RPMI7951 (cell line): ENCODE measurements at regions not wholly inside any gene's neighbourhood (a gene's known extent, or its start where the extent isn't known, plus 50 kb on each side); places are given as distances from the start of the nearest gene placed in this dataset.
"Not testable (repeated sequence)": the region's sequence is repeated elsewhere in the genome, so short reads cannot be mapped to it uniquely, and the experiment has no call there.

Source experiments
- DNase-seq: peaks from one replicate; pipeline ENCODE4 v3.0.0-alpha.2; 2012; ENCODE audit warnings: low read depth

DNA sequence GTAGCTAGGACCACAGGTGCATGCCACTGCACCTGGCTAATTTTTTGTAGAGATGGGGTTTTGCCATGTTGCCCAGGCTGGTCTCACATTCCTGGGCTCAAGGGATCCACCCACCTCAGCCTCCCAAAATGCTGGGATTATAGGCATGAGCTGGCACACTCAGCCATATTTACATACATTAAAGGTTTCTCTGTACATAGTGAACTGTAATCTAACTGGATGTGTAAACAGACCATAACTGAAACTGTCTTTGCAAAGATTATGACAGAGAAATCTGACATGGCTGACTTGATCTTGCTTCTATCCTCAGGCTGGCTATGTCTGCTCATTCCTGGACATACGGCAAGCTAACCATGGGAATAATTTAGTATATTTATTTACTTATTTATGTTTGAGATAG, 139.2 kb upstream of the XPO1 start:
- no peak for DNase-seq

DNA sequence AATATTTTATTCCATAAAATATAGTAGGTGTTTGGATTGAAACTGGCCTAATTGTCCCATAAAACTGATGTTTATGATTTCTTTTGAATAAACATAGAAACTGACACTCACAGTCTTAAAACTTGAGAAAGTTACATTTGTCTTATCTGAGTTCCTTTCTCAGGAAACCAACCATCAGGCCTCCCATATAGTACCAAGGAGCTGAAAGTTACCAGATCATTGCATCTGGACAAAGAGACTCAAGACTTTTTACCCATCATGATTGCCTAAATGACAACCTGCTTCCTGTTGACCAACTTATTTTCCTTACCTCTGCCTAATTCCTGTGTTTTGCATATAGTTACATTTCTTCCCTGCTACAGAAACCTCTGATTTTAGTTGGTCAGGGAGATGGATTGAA, 137.0 kb upstream of the XPO1 start:
- DNase-seq: no peak

GRCh38 chr2:61671561-61672315, 133.6 kb upstream of the XPO1 start:
- no peak for DNase-seq

GRCh38 chr2:61670591-61671501, 132.7 kb upstream of the XPO1 start:
- DNase-seq: peak; percentile 64

DNA sequence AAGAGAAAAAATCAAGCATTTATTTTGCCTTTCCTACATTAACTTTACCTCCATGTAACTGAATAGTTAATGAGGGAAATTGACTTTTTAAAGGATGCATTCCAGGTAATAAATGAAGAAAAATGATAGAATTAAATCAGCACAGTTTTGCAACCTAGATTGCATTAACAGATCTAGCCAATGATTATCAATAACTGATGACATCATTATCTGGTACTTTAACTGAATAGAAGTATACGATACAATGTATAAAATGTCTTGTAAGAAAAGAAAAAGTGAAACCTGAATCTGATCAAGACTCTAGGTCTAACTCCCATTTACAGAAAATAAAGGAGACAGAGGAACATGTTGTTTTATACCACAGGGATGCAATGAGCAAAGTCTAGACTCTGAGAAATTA, 126.0 kb upstream of the XPO1 start:
- no peak for DNase-seq

DNA sequence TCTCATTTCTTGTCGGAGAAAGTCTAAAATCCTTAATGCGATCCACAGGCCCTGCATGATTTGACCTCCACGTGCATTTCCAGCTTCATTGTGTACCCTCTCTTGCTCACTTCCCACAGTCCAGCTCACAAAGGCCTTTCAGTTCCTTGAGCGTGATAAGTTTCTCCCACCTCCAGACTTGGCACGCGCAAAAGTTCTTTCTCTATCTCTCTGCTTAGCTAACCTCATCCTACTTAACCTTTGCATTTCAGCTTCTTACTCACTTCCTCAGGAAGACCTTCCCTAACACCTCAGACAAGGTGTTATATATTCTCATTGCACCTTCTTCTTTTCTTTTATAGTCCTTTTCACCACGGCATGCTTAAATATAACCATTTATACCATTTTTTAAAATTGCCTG, 124.8 kb upstream of the XPO1 start:
- no peak for DNase-seq

GRCh38 chr2:61660511-61661388, 122.6 kb upstream of the XPO1 start:
- no peak for DNase-seq

DNA sequence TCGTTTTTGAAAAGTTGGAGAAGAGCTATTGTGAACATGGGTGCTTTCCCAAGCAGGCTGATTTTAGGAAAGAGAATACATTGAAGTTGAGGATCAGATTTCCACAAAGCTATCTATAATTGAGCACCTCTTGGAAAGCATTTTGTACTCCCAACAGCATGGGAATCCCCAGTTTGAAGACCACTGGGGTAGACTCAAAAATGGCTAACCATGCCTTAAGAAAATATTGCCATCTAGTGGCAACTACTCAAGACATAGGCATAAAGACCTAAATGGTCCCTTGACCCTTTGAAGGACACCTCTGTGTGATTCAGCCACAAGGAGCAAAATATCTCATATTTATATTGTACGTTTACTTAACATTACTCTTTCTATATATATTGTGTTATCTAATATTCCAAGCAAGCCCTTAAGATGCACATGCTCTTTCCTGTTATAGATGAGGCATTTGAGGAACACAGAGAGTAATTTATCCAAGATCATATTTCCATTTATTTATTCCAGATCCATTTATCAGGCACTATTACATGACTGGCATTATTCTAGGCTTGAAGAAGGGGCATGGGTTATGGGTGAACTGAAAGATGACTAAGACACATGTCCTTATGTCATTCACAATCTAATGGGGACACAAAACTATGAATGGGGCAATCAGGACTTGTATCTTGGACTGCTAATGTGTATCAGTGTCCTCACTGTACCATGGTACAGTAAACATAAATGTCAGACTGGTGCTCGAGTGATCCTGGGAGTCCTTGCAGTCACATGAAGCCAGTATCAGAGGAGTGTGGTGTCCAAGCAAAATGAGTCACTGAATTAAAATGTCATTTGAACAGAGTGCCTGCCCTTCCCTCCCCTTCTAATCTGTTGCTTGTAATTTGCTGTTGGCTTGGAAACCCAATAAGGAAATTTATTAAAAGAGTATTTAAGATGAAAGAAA, 121.0 kb upstream of the XPO1 start:
- DNase-seq: peak; percentile 73

GRCh38 chr2:61649946-61650345, 111.8 kb upstream of the XPO1 start:
- peak; percentile 34 for DNase-seq

GRCh38 chr2:61649021-61649420, 110.9 kb upstream of the XPO1 start:
- no peak for DNase-seq

- peak; percentile 57 for DNase-seq
These were observed 108.9 kb upstream of the XPO1 start for GRCh38 chr2:61647044-61647443.

DNA sequence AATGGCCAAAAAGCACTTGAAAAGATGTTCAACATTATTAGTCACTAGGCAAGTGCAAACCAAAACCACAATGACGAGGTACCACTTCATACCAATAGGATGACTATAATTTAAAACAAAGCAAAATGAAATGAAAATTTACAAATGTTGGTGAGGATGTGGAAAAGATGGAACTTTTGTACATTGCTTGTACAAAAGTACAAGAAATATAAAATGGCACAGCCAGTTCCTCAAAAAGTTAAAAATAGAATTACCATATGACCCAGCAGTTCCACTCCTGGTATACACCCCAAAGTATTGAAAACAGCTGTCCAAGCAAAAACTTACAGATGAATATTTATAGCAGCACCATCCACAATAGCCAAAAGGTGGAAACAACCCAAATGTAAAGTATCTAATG, 107.8 kb upstream of the XPO1 start:
- DNase-seq: peak; percentile 84

GRCh38 chr2:61643153-61643552, 105.0 kb upstream of the XPO1 start:
- DNase-seq: not testable (repeated sequence)

- DNase-seq: peak; percentile 16
These were observed 102.2 kb upstream of the XPO1 start for GRCh38 chr2:61640406-61640805.

- DNase-seq: no peak
These were observed 101.6 kb upstream of the XPO1 start for GRCh38 chr2:61639721-61640120.

DNA sequence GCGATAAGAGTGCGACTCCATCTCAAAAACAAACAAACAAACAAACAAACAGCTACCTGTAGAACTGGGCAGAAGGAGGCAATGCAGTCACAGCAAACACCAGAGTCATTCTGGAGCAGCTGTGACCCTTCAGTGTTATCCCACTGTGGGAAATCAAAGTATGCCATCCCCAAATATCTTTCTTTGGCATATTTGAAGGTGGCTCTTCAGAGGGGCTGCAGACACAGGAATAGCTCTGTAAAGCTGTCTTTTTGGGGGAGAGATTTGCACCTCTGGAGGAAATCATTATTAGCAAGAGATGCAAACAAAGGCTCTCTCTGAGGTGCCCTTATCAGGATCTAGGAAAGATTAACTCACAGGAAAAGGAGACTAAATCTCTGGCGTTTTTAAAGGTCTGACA, 98.5 kb upstream of the XPO1 start:
- DNase-seq: no peak

GRCh38 chr2:61634512-61634911, 96.4 kb upstream of the XPO1 start:
- DNase-seq: no peak

GRCh38 chr2:61633250-61633649, 95.1 kb upstream of the XPO1 start:
- no peak for DNase-seq

DNA sequence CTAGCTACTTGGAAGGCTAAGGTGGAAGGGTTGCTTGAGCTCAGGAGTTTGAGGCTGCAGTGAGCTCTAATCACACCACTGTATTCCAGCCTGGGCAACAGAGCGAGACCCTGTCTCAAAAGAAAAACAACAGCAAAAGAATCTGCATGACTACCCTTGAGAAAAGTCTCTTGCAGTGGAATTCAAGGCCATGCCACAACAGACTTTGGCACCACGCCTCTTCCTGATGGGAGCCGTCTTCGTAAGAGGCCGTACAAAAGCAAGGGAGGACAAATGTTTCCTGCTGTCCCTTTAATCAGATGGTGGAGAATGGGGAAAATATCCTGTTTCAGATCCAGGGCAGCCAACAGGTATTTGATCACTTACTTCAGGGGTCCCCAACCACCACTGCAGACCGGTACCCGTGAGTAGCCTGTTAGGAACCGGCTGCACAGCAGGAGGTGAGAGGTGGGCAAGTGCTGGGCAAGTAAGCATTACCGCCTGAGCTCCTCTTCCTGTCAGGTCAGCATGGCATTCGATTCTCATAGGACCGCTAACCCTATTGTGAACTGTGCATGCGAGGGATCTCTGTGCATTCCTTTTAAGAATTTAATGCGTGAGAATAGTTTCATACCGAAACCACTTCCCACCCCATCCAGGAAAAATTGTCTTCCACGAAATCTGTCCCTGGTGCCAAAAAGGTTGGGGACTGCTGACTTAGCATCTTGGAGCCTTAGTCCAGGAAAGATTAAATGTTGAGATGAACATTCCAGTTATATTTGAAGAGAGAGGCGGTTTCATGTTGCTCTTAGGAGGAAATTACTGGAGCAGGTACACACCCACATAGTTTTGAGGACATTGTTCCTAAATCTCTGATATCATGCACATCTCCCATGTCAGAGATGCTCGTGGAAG, 94.4 kb upstream of the XPO1 start:
- DNase-seq: no peak

GRCh38 chr2:61631321-61631720, 93.2 kb upstream of the XPO1 start:
- no peak for DNase-seq
